GM18499 (cell line): ENCODE measurements at regions not wholly inside any gene's neighbourhood (a gene's known extent, or its start where the extent isn't known, plus 50 kb on each side); places are given as distances from the start of the nearest gene placed in this dataset.
"Not testable (repeated sequence)": the region's sequence is repeated elsewhere in the genome, so short reads cannot be mapped to it uniquely, and the experiment has no call there.

Experiments used
- ATAC-seq: cut with Tn5 transposase; IDR thresholded peaks from one replicate; pipeline ENCODE4 v1.9.1; 2021; ENCODE audit warnings: moderate number of reproducible peaks; ENCODE audit not compliant: insufficient read depth, unreplicated experiment

DNA sequence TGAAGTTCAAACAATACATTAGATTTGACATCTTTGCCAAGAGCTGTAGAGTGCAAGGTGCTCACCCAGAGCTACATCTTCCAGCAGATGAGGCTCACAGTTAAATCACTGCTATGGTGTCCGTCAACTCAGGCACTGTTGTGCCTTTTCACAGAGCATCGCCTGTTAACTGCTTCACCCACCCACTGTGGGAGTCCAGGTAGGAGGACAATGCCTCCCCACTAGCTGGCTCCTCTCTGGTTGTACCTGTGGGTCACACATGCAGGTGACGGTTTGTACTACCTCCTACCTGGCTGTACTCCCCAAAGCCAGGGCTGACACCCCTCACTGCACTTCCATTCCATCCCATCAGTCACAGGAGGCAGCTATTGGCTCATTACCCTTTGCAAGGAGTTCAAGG, 84.6 kb upstream of the TOP3B start:
- no peak for ATAC-seq

- ATAC-seq, result no peak
Observed at GRCh38 chr22:22064580-22064979, 82.0 kb upstream of the TOP3B start.

- no peak for ATAC-seq
Observed at GRCh38 chr22:22062306-22062793, 79.8 kb upstream of the TOP3B start.

DNA sequence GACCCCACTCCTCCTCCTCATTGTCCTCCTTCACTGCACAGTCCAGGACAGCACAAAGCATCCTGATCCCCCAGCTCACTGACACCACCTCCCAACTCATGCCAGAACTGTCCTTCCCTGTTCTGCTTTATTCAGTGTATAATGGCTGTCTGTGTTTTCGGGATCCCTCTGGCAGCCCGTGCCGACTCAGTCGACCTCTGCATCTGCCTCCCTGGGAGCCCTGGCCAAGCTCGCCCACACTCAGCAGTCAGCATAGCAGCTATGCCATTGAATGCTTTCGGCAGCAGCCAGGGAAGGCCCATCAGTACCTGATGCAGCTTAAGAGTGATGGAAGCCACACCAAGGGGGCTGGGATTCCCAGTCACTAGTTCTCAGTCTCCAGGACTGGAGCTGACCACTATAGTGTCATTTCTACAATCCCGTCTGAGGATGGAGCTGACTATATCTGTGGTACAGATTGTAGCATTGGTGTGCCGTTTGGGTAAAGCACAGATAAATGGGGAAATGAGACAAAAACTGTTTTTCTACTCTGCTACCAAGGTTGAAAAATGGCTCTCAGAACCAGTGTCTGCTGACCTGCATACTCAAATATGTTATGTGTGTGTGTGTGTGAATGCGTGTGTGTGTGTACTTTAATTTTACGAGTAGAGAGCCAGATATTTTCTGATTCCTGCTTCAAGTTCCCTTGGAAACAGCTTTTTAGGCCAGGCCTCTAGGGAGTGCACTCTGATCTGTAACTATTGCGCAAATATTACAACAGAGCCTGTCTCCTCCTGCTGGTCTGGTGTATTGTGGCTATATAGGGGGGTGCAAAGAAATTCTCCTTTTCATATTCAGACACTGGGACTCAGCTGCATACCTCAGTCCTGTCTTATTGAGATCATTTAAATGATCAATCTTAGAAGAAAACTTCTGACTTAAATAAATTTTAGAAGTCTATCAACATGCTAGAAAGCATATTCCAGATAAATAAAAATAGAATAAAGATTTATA, 78.8 kb upstream of the TOP3B start:
- ATAC-seq, result no peak

GRCh38 chr22:22060200-22061084, 77.9 kb upstream of the TOP3B start:
- ATAC-seq, result no peak

DNA sequence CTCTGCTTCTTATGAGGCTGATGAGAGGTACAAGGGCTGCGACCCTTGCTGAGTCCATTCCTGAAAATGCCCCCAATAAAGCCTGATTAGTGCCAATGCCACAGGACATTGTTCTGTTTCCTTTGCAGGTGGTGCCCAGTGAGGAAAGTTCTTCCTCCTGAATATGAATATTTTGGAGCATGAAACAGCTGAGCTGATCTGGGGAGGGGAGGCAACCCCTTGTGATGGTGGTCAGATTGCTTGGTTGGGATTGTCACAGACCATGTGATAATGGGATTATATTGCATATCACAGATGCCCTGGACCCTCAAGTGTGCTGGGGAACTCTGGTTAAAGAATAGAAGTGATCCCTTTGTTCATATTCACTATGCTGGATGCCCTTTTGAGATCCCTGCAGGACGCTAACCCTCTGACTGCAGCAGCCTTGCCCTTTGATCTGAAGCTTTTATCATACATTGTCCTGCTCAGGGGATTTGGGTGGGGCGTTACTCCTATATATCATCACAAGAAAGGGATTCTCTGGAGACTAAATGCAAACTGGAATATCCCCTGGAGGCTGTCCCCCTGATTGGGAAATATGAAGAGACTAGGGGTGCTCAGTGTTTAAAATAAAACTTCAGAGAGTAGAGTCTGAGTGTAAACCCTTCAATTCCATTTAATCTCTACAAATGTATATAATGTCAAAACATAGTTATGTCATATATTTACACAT, 76.9 kb upstream of the TOP3B start:
- no peak for ATAC-seq

DNA sequence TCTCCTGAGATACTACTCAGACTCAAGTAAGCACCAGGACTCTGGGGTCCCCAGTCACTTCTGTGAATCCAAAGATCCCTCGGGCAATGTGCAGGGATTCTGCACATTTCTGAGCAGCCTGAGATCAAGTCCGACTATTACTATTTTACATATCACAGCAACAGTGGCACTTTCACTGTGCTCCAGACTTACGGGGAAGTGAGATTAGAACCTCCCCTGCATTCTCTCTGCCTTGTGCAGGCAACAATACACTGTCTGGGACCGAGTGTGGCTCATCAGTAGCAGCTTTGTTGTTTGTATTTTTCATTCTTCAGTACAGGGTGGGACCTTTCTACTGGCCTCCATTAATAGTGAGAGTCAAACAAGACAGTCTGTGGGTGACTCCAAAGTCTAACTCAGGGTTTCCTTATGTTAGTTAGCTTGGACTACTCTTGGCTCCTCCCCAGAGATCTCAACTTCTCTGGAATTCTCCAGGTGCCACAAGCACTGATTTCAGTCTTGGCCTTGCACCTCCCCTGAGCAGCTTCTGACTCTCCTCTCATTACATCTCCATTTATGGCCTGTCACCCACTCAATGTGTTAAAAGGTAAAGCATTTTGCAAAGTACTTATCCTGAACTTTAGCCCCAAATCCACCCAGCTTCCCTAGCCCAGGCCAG, 76.2 kb upstream of the TOP3B start:
- no peak for ATAC-seq

- ATAC-seq, result no peak
Observed at GRCh38 chr22:22057617-22058378, 75.2 kb upstream of the TOP3B start.

GRCh38 chr22:22056809-22057594, 74.4 kb upstream of the TOP3B start:
- ATAC-seq, result not testable (repeated sequence)

- not testable (repeated sequence) for ATAC-seq
Observed at GRCh38 chr22:22052548-22053139, 70.1 kb upstream of the TOP3B start.

- not testable (repeated sequence) for ATAC-seq
Observed at GRCh38 chr22:22051032-22051431, 68.4 kb upstream of the TOP3B start.

- no peak for ATAC-seq
Observed at GRCh38 chr22:22050141-22050775, 67.7 kb upstream of the TOP3B start.

GRCh38 chr22:22049684-22050083, 67.1 kb upstream of the TOP3B start:
- no peak for ATAC-seq

GRCh38 chr22:22048981-22049531, 66.5 kb upstream of the TOP3B start:
- ATAC-seq, result no peak

DNA sequence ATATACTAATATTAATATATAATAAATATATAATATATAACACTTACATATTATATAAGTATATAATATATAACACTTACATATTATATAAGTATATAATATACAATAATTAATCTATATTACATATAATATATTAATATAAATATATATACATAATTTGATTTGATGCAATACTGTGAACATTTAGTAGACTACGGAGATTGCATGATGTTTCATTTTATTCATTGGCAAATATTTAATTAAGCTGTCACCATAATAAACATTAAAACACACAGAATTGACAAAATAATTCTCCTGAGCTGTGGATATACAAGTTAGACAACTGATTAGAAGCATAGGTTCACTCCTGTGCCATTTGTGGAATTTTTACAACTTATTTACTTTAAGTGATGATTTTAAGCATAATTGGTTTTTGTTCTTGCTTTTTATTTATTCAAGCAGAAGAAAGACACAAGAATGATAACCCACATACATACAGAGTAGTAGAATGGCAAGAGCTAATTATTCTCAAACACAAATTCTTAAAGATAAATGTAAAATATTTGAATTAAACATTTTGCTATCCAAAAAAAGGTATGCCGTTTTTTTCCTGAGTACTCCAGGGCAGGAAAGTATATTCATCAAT, 65.8 kb upstream of the TOP3B start:
- ATAC-seq, result no peak

DNA sequence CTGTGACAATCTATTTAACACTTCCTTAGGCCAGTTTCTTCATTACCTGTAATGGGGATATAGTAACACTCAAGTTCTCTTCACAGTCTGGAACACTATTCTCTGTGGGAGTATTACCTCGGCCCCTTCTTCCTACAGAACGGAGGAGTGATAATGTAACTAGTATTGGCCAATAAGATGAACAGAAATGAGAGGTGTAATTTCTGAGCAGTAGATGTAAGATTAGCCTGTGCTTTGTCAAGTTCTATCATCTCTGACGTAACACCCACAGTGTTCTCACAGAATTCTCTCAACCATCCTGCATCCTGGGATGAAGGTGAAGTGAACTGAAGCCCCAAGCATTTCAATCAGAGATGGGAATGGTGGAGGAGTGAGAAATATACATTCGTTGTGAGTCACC, 65.2 kb upstream of the TOP3B start:
- ATAC-seq, result no peak

GRCh38 chr22:22047266-22047665, 64.7 kb upstream of the TOP3B start:
- ATAC-seq, result no peak
